H1 (cell line): ENCODE measurements at regions not wholly inside any gene's neighbourhood (a gene's known extent, or its start where the extent isn't known, plus 50 kb on each side); places are given as distances from the start of the nearest gene placed in this dataset.

Experiments
- CTCF ChIA-PET: fragments of 300-600 bp; sonication (Branson Sonifier 250); formaldehyde crosslinking; loops from one replicate; lab custom pipeline; 2021; ENCODE audit not compliant: partially characterized antibody; lab: Charles Lee
- POLR2A ChIA-PET: fragments of 300-600 bp; sonication (Branson Sonifier 250); formaldehyde crosslinking; loops from one replicate; lab custom pipeline; 2021; ENCODE audit warnings: inconsistent platforms; ENCODE audit not compliant: partially characterized antibody; lab: Charles Lee
- DNase-seq, 2 experiments: peaks; one replicate each; pipeline versions ENCODE4 v3.0.0 to v3.0.0-alpha.2; 2010 to 2022; ENCODE audit warnings: low spot score in 2 of 2, low read depth in 1 of 2, mixed read lengths in 1 of 2
- FAIRE-seq: peaks from 2 replicates; lab custom pipeline; 2011; peaks lifted over from hg19 to GRCh38; lab: Jason Lieb, UNC
- H2AFZ ChIP-seq: 2 replicates; pipeline ENCODE4 v1.8.1; 2012; ENCODE audit warnings: low read length, inconsistent platforms
- H2AK5ac ChIP-seq: 2 replicates; pipeline ENCODE4 v1.6.1; 2013; ENCODE audit warnings: low read depth, low read length
- H2BK120ac ChIP-seq: replicated peaks from 2 replicates; pipeline ENCODE3; 2013; ENCODE audit warnings: low read depth, low read length, inconsistent platforms
- H2BK12ac ChIP-seq: 2 replicates; pipeline ENCODE4 v1.6.1; 2013; ENCODE audit warnings: low read depth, low read length
- H2BK15ac ChIP-seq: 2 replicates; pipeline ENCODE4 v1.6.1; 2013; ENCODE audit warnings: low read length
- H2BK20ac ChIP-seq: 2 replicates; pipeline ENCODE4 v1.6.1; 2013; ENCODE audit warnings: low read length
- H2BK5ac ChIP-seq: 2 replicates; pipeline ENCODE4 v1.6.1; 2013; ENCODE audit warnings: low read depth, low read length
- H3K14ac ChIP-seq: 2 replicates; pipeline ENCODE4 v1.6.1; 2013; ENCODE audit warnings: inconsistent platforms; ENCODE audit not compliant: insufficient read length
- H3K18ac ChIP-seq: 2 replicates; pipeline ENCODE4 v1.6.1; 2013; ENCODE audit warnings: low read length; ENCODE audit errors: extremely low read depth
- H3K23ac ChIP-seq: 2 replicates; pipeline ENCODE4 v1.6.1; 2013; ENCODE audit warnings: inconsistent platforms; ENCODE audit not compliant: insufficient read length
- H3K23me2 ChIP-seq: 2 replicates; pipeline ENCODE4 v1.6.1; 2013; ENCODE audit warnings: low read depth, low read length
- H3K27ac ChIP-seq: 2 replicates; pipeline ENCODE4 v1.6.1; 2011; ENCODE audit warnings: low read depth, low read length, inconsistent platforms
- H3K27me3 ChIP-seq, 4 experiments: replicated peaks in 1 of 4; 1 replicate in 1 of 4; 2 replicates in 3 of 4; pipeline versions ENCODE4 v1.6.1 to v1.8.1; 2011 to 2013; ENCODE audit warnings: low read length in 3 of 4, mild to moderate bottlenecking in 3 of 4, inconsistent platforms in 2 of 4, mixed read lengths in 2 of 4, moderate library complexity in 1 of 4; ENCODE audit not compliant: control insufficient read depth in 3 of 4, insufficient read depth in 3 of 4; ENCODE audit errors: extremely low read depth in 1 of 4
- H3K36me3 ChIP-seq, 4 experiments: 2 replicates each; pipeline versions ENCODE4 v1.6.1 to v1.8.1; 2011 to 2013; ENCODE audit warnings: mild to moderate bottlenecking in 4 of 4, low read length in 3 of 4, moderate library complexity in 2 of 4, control low read depth in 1 of 4, inconsistent platforms in 1 of 4; ENCODE audit not compliant: insufficient read depth in 4 of 4, control insufficient read depth in 2 of 4
- H3K4ac ChIP-seq: replicated peaks from 2 replicates; pipeline ENCODE3; 2013; ENCODE audit warnings: low read length, low read depth, mixed read lengths, inconsistent platforms; ENCODE audit not compliant: insufficient read length
- H3K4me1 ChIP-seq, 4 experiments: replicated peaks in 1 of 4; 1 replicate in 1 of 4; 2 replicates in 3 of 4; pipeline versions ENCODE4 v1.6.1 to v1.8.1; 2011 to 2013; ENCODE audit warnings: low read length in 3 of 4, inconsistent platforms in 2 of 4, mixed read lengths in 1 of 4; ENCODE audit not compliant: insufficient read depth in 4 of 4, control insufficient read depth in 3 of 4
- H3K4me2 ChIP-seq, 2 experiments: 2 replicates each; pipeline versions ENCODE4 v1.6.1 to v1.8.1; 2011 to 2013; ENCODE audit warnings: low read depth in 2 of 2, low read length in 2 of 2, control low read depth in 1 of 2, inconsistent platforms in 1 of 2, mild to moderate bottlenecking in 1 of 2; ENCODE audit not compliant: insufficient read depth in 1 of 2
- H3K4me3 ChIP-seq, 4 experiments: fragments of 200-600, 300-600 bp in 1 of 4; sonication (generic), shearing (Covaris generic), sonication (Bioruptor Twin) in 1 of 4; 2 replicates each; pipeline versions ENCODE4 v1.5.1 to v1.8.1; 2011 to 2016; ENCODE audit warnings: low read length in 4 of 4, low read depth in 3 of 4, control low read depth in 2 of 4, inconsistent platforms in 2 of 4, mild to moderate bottlenecking in 2 of 4, mixed read lengths in 1 of 4, moderate library complexity in 1 of 4; ENCODE audit not compliant: insufficient read depth in 2 of 4; ENCODE audit errors: extremely low read depth in 1 of 4
- H3K56ac ChIP-seq: replicated peaks from 2 replicates; pipeline ENCODE3; 2013; ENCODE audit warnings: low read depth, mild to moderate bottlenecking, mixed read lengths, low read length, inconsistent platforms; ENCODE audit not compliant: insufficient read length
- H3K79me1 ChIP-seq: 2 replicates; pipeline ENCODE4 v1.6.1; 2013; ENCODE audit warnings: low read depth, low read length, control low read depth
- H3K79me2 ChIP-seq, 2 experiments: 2 replicates each; pipeline versions ENCODE4 v1.6.1 to v1.8.1; 2012 to 2013; ENCODE audit warnings: low read length in 2 of 2, mild to moderate bottlenecking in 2 of 2, inconsistent platforms in 1 of 2; ENCODE audit not compliant: insufficient read depth in 2 of 2, control insufficient read depth in 1 of 2
- H3K9ac ChIP-seq, 4 experiments: replicated peaks in 1 of 4; 1 replicate in 1 of 4; 2 replicates in 3 of 4; pipeline versions ENCODE4 v1.6.1 to v1.8.1; 2011 to 2013; ENCODE audit warnings: low read depth in 3 of 4, low read length in 3 of 4, control low read depth in 2 of 4, mild to moderate bottlenecking in 2 of 4, moderate library complexity in 2 of 4, inconsistent platforms in 1 of 4; ENCODE audit errors: extremely low read depth in 1 of 4
- H3K9me3 ChIP-seq, 2 experiments: 2 replicates each; pipeline versions ENCODE4 v1.6.1 to v1.8.1; 2012 to 2013; ENCODE audit warnings: mild to moderate bottlenecking in 2 of 2, moderate library complexity in 2 of 2, control low read depth in 1 of 2, inconsistent platforms in 1 of 2, low read depth in 1 of 2, low read length in 1 of 2, mixed read lengths in 1 of 2; ENCODE audit not compliant: insufficient read depth in 2 of 2
- H4K20me1 ChIP-seq, 2 experiments: replicated peaks in 1 of 2; 2 replicates each; pipeline versions ENCODE3 to v1.8.1; 2011 to 2013; ENCODE audit warnings: inconsistent platforms in 2 of 2, low read length in 2 of 2, mild to moderate bottlenecking in 1 of 2; ENCODE audit not compliant: insufficient read depth in 2 of 2, control insufficient read depth in 1 of 2
- H4K5ac ChIP-seq: 2 replicates; pipeline ENCODE4 v1.6.1; 2013; ENCODE audit warnings: low read length, low read depth, mixed read lengths, inconsistent platforms; ENCODE audit not compliant: insufficient read length
- H4K8ac ChIP-seq: 2 replicates; pipeline ENCODE4 v1.8.0; 2013; ENCODE audit warnings: mild to moderate bottlenecking, moderate library complexity, low read length, inconsistent platforms; ENCODE audit not compliant: insufficient read depth; ENCODE audit errors: extremely low read depth
- H4K91ac ChIP-seq: replicated peaks from 2 replicates; pipeline ENCODE3; 2013; ENCODE audit warnings: low read length, mixed read lengths, inconsistent platforms; ENCODE audit not compliant: insufficient read length
- ASH2L ChIP-seq: fragments of 200-600, 300-600 bp; sonication (generic); IDR thresholded peaks from one replicate; pipeline ENCODE4 v1.7.1; 2017; ENCODE audit warnings: low read length
- CHD1 ChIP-seq: IDR thresholded peaks from 2 replicates; pipeline ENCODE4 v1.6.1; 2012; ENCODE audit warnings: low read depth, low read length, improper control_type of control experiment
- CTBP2 ChIP-seq: IDR thresholded peaks from 2 replicates; pipeline ENCODE4 v1.7.0; 2011; ENCODE audit warnings: borderline replicate concordance, mild to moderate bottlenecking, moderate library complexity, mixed read lengths, low read length; ENCODE audit not compliant: insufficient read depth, insufficient read length
- GABPA ChIP-seq: IDR thresholded peaks from 2 replicates; pipeline ENCODE4 v1.6.1; 2011; ENCODE audit warnings: mild to moderate bottlenecking, low read length, moderate library complexity, borderline replicate concordance; ENCODE audit not compliant: insufficient read depth
- GTF2F1 ChIP-seq: IDR thresholded peaks from 2 replicates; pipeline ENCODE4 v1.6.1; 2012; ENCODE audit warnings: low read depth, low read length, improper control_type of control experiment, borderline replicate concordance
- HDAC6 ChIP-seq: IDR thresholded peaks from one replicate; pipeline ENCODE4 v1.7.1; 2012; ENCODE audit warnings: low read depth, mild to moderate bottlenecking, inconsistent platforms, low read length, moderate library complexity
- JUND ChIP-seq: IDR thresholded peaks from 2 replicates; pipeline ENCODE4 v1.6.1; 2011; ENCODE audit warnings: mild to moderate bottlenecking, improper control_type of control experiment, low read length
- KDM1A ChIP-seq: fragments of 200-600, 300-600 bp; sonication (generic); IDR thresholded peaks from 2 replicates; pipeline ENCODE4 v1.7.1; 2016; ENCODE audit warnings: mild to moderate bottlenecking, low read length, borderline replicate concordance
- KDM4A ChIP-seq: IDR thresholded peaks from one replicate; pipeline ENCODE4 v1.7.1; 2012; ENCODE audit warnings: low read depth, mild to moderate bottlenecking, moderate library complexity, low read length, inconsistent platforms; ENCODE audit not compliant: severe bottlenecking
- PHF8 ChIP-seq: fragments of 200-600 bp; sonication (generic); conservative IDR thresholded peaks from 2 replicates; pipeline ENCODE4 v1.7.1; 2012; ENCODE audit warnings: low read depth, mild to moderate bottlenecking, inconsistent platforms, low read length, moderate library complexity
- POLR2A ChIP-seq, 2 experiments: IDR thresholded peaks; 1 replicate in 1 of 2; 2 replicates in 1 of 2; pipeline ENCODE4 v1.6.1; 2011; ENCODE audit warnings: low read depth in 2 of 2, low read length in 2 of 2, mild to moderate bottlenecking in 2 of 2; ENCODE audit errors: control extremely low read depth in 1 of 2
- SP1 ChIP-seq: IDR thresholded peaks from 2 replicates; pipeline ENCODE4 v1.6.1; 2011; ENCODE audit warnings: low read depth, low read length
- SP2 ChIP-seq: IDR thresholded peaks from 2 replicates; pipeline ENCODE4 v1.6.1; 2012; ENCODE audit warnings: mild to moderate bottlenecking, low read length, inconsistent platforms
- SP4 ChIP-seq: IDR thresholded peaks from 2 replicates; pipeline ENCODE4 v1.6.1; 2012; ENCODE audit warnings: low read length, inconsistent platforms
- TAF7 ChIP-seq: optimal IDR thresholded peaks from 2 replicates; pipeline ENCODE3; 2011; ENCODE audit warnings: low read depth, mild to moderate bottlenecking, inconsistent platforms, low read length, moderate library complexity, borderline replicate concordance
- TEAD4 ChIP-seq: IDR thresholded peaks from 2 replicates; pipeline ENCODE4 v1.6.1; 2012; ENCODE audit warnings: low read depth, low read length, inconsistent platforms, mixed read lengths
- WGBS, 2 experiments: shearing (Covaris generic) in 1 of 2; methylation state at CpG; one replicate each; pipeline versions ENCODE4 v1.1.6 to v1.1.7; 2013 to 2015; ENCODE audit warnings: low lambda C conversion rate in 2 of 2, mixed read lengths in 2 of 2, inconsistent platforms in 1 of 2, low coverage in 1 of 2, missing lambda C conversion rate in 1 of 2; ENCODE audit not compliant: insufficient replicate concordance in 2 of 2, insufficient coverage in 1 of 2, insufficient read length in 1 of 2; ENCODE audit errors: extremely low coverage in 1 of 2, missing lambda C conversion rate in 1 of 2; 5-methylcytosine and 5-hydroxymethylcytosine counted together

GRCh38 chr21:35586305-35586704, 474.0 kb downstream of the SETD4 start:
- Histone ChIP-seq H3K27me3 (no peaks in the 10 kb centered on the region), H3K9me3 (0 out of 4 replicates have a peak, but pooled peaks cover 0 to 3% of the 10 kb centered on the region in 2 experiments), H3K4me2 (no peak overlapping the region), H3K79me2 (no peaks in the 10 kb centered on the region), H4K8ac (no peak overlapping the region), H3K56ac (no peak overlapping the region), H2BK5ac (no peak overlapping the region), H4K5ac (no peak overlapping the region), H2BK15ac (no peak overlapping the region), H3K4me3 (no peak overlapping the region), H3K9ac (no peak overlapping the region), H4K91ac (no peak overlapping the region), H2AK5ac (no peak overlapping the region), H3K23ac (no peak overlapping the region), H3K27ac (no peak overlapping the region), H3K4me1 (peaks cover 0 to 5% (median 1%) of the 10 kb centered on the region in 4 experiments; a peak in 4 of 7 replicates), H3K23me2 (no peaks in the 10 kb centered on the region), H2AFZ (no peak overlapping the region), H2BK12ac (no peak overlapping the region), H2BK120ac (no peak overlapping the region), H2BK20ac (no peak overlapping the region), H3K79me1 (no peaks in the 10 kb centered on the region), H4K20me1 (no peaks in the 10 kb centered on the region), H3K4ac (no peak overlapping the region), H3K36me3 (no peaks in the 10 kb centered on the region), H3K18ac (no peak overlapping the region), H3K14ac (no peak overlapping the region)
- ChIA-PET POLR2A (no interaction called here), CTCF (no interaction called here)
- FAIRE-seq (no peak), DNase-seq (no peak)
- TF ChIP-seq TEAD4 (no peak), JUND (no peak), GTF2F1 (no peak), CTBP2 (no peak), KDM4A (no peak), POLR2A (IDR thresholded peaks at IDR 0.05; ENCODE audit: control extremely low read depth in 1 of 2, low read depth in 2 of 2, low read length in 2 of 2) (no peak), SP2 (no peak), CHD1 (no peak), KDM1A (no peak), HDAC6 (no peak), PHF8 (no peak), TAF7 (no peak), ASH2L (no peak), SP1 (no peak), GABPA (no peak), SP4 (no peak)
- WGBS, 2 experiments = 83% methylated on average over 4 of the region's 4 CpGs; no CpG with 5 or more reads in 1 of the 2 experiments
